HepG2 (cell line): ENCODE measurements at regions not wholly inside any gene's neighbourhood (a gene's known extent, or its start where the extent isn't known, plus 50 kb on each side); places are given as distances from the start of the nearest gene placed in this dataset.

Experiments used
- ATAC-seq: fragments of 200-7000 bp; cut with Tn5 transposase; 3 replicates; pipeline ENCODE4 v1.9.1; 2020; ENCODE audit warnings: mild to moderate bottlenecking, moderate library complexity
- BruUV-seq: library from RNA; stranded (reverse); fragments of 400-500 nt; replicated peaks from 2 replicates; lab custom pipeline; 2021; lab: Mats Ljungman, UMichigan
- CTCF ChIA-PET: fragments of 300-600 bp; formaldehyde crosslinking; extraction: SDS; loops from one replicate; lab custom pipeline; 2021; ENCODE audit warnings: low total read pairs, inconsistent platforms, low intra/inter-chr PET ratio; lab: Yijun Ruan, JAX
- POLR2A ChIA-PET: fragments of 350-600 bp; sonication (Branson Sonifier 250); formaldehyde crosslinking; loops from one replicate; lab custom pipeline; 2020; ENCODE audit warnings: antibody characterized with exemption, inconsistent platforms; lab: Yijun Ruan, JAX
- DNase-seq: peaks from one replicate; pipeline ENCODE4 v3.0.0-alpha.2; 2015; ENCODE audit warnings: low spot score
- FAIRE-seq: peaks from 3 replicates; lab custom pipeline; 2011; peaks lifted over from hg19 to GRCh38; lab: Jason Lieb, UNC
- H2AFZ ChIP-seq: one replicate; pipeline ENCODE4 v1.6.1; 2011; ENCODE audit warnings: low read length, inconsistent platforms
- H3K27ac ChIP-seq: fragments of 300-600 bp; 3 replicates; pipeline ENCODE4 v1.8.0; 2011; ENCODE audit warnings: mixed run types, mild to moderate bottlenecking, mixed read lengths, low read length, inconsistent platforms; ENCODE audit not compliant: insufficient read depth; ENCODE audit errors: extremely low read length
- H3K27me3 ChIP-seq, 2 experiments: fragments of 200-600 bp in 1 of 2; 2 replicates in 1 of 2; 3 replicates in 1 of 2; pipeline versions ENCODE4 v1.6.0 to v1.8.0; 2011; ENCODE audit warnings: low read length in 2 of 2, mild to moderate bottlenecking in 2 of 2, moderate library complexity in 2 of 2, inconsistent platforms in 1 of 2; ENCODE audit not compliant: insufficient read depth in 2 of 2, control insufficient read depth in 1 of 2
- H3K36me3 ChIP-seq, 2 experiments: fragments of 200-600 bp in 1 of 2; replicated peaks in 1 of 2; 2 replicates in 1 of 2; 3 replicates in 1 of 2; pipeline versions ENCODE4 v1.5.1 to v1.8.0; 2011; ENCODE audit warnings: low read length in 2 of 2, inconsistent platforms in 1 of 2; ENCODE audit not compliant: insufficient read depth in 2 of 2, control insufficient read depth in 1 of 2
- H3K4me1 ChIP-seq: 2 replicates; pipeline ENCODE4 v1.5.1; 2012; ENCODE audit warnings: low read length, inconsistent platforms; ENCODE audit not compliant: insufficient read depth
- H3K4me2 ChIP-seq: 2 replicates; pipeline ENCODE4 v1.6.0; 2011; ENCODE audit warnings: low read depth, low read length, inconsistent platforms
- H3K4me3 ChIP-seq, 3 experiments: fragments of 200-600 bp in 1 of 3; sonication (generic), shearing (Covaris generic) in 1 of 3; replicated peaks in 1 of 3; 2 replicates each; pipeline ENCODE4 v1.5.1; 2011 to 2016; ENCODE audit warnings: low read length in 3 of 3, inconsistent platforms in 2 of 3, low read depth in 2 of 3, mild to moderate bottlenecking in 2 of 3, control low read depth in 1 of 3, mixed read lengths in 1 of 3; ENCODE audit not compliant: insufficient read depth in 1 of 3
- H3K79me2 ChIP-seq: one replicate; pipeline ENCODE4 v1.6.1; 2011; ENCODE audit warnings: low read length, inconsistent platforms; ENCODE audit not compliant: insufficient read depth
- H3K9ac ChIP-seq: 2 replicates; pipeline ENCODE4 v1.6.0; 2011; ENCODE audit warnings: mild to moderate bottlenecking, low read depth, low read length, inconsistent platforms; ENCODE audit not compliant: insufficient read depth
- H3K9me3 ChIP-seq: 2 replicates; pipeline ENCODE4 v1.5.1; 2012; ENCODE audit warnings: mild to moderate bottlenecking, low read length
- H4K20me1 ChIP-seq: 2 replicates; pipeline ENCODE4 v1.6.0; 2011; ENCODE audit warnings: inconsistent platforms, mild to moderate bottlenecking, low read length, moderate library complexity; ENCODE audit not compliant: insufficient read depth
- ATF7 ChIP-seq, 2 experiments: fragments of 450-650 bp in 1 of 2; sonication (generic) in 1 of 2; formaldehyde crosslinking in 1 of 2; IDR thresholded peaks; 2 replicates each; pipeline versions ENCODE4 v1.4.0 to v1.6.1; 2016 to 2020; ENCODE audit warnings: antibody characterized with exemption in 1 of 2, mild to moderate bottlenecking in 1 of 2, missing genetic modification reagents in 1 of 2
- HCFC1 ChIP-seq: fragments of 150-350 bp; IDR thresholded peaks from 2 replicates; pipeline ENCODE4 v1.6.1; 2014; ENCODE audit warnings: low read depth, low read length
- HNRNPUL1 ChIP-seq: fragments of 200-400 bp; formaldehyde crosslinking; IDR thresholded peaks from 2 replicates; pipeline ENCODE4 v1.6.1; 2017; ENCODE audit warnings: low read depth, mild to moderate bottlenecking, low read length, moderate library complexity
- NFYC ChIP-seq: IDR thresholded peaks from 2 replicates; pipeline ENCODE4 v1.6.1; 2016; ENCODE audit warnings: missing genetic modification reagents, missing compliant biosample characterization
- ZBTB8A ChIP-seq: sonication (generic); formaldehyde crosslinking; IDR thresholded peaks from 2 replicates; pipeline ENCODE4 v1.4.0; 2020; ENCODE audit warnings: mild to moderate bottlenecking, low read depth, missing genetic modification reagents, borderline replicate concordance
- ZNF329 ChIP-seq: sonication (generic); formaldehyde crosslinking; IDR thresholded peaks from 2 replicates; pipeline ENCODE4 v1.9.0; 2021; ENCODE audit warnings: low read depth, mild to moderate bottlenecking, missing genetic modification reagents
- ZNF530 ChIP-seq: sonication (generic); formaldehyde crosslinking; IDR thresholded peaks from 2 replicates; pipeline ENCODE4 v1.5.0; 2020; ENCODE audit warnings: low read depth, mild to moderate bottlenecking, missing genetic modification reagents
- ZNF619 ChIP-seq: sonication (generic); formaldehyde crosslinking; IDR thresholded peaks from 2 replicates; pipeline ENCODE4 v1.4.0; 2020; ENCODE audit warnings: mild to moderate bottlenecking, missing genetic modification reagents
- ZNF644 ChIP-seq: IDR thresholded peaks from 2 replicates; pipeline ENCODE4 v1.6.1; 2016; ENCODE audit warnings: low read depth
- ZNF782 ChIP-seq: sonication (generic); formaldehyde crosslinking; IDR thresholded peaks from 2 replicates; pipeline ENCODE4 v1.4.0; 2020; ENCODE audit warnings: missing genetic modification reagents, mild to moderate bottlenecking, borderline replicate concordance
- ZSCAN22 ChIP-seq: sonication (generic); formaldehyde crosslinking; IDR thresholded peaks from 2 replicates; pipeline ENCODE4 v1.4.0; 2020; ENCODE audit warnings: mild to moderate bottlenecking, missing genetic modification reagents
- ZSCAN29 ChIP-seq: sonication (generic); formaldehyde crosslinking; conservative IDR thresholded peaks from 2 replicates; pipeline ENCODE4 v1.4.0; 2020; ENCODE audit warnings: mild to moderate bottlenecking, missing genetic modification reagents
- WGBS: methylation state at CpG from one replicate; pipeline ENCODE4 v1.1.6; 2017; ENCODE audit warnings: low lambda C conversion rate; 5-methylcytosine and 5-hydroxymethylcytosine counted together
- in situ Hi-C: cut with HindIII; loops from 2 replicates; pipeline ENCODE4 v1.10.0; 2017; ENCODE audit warnings: low pct_unique_long_range_greater_than_20kb; ENCODE audit not compliant: extremely low pct_ligation_motif_present
- intact Hi-C: fragments of 100-400 bp; cut with micrococcal nuclease; formaldehyde crosslinking; loops from one replicate; pipeline ENCODE4 v1.10.0; 2022; ENCODE audit not compliant: unreplicated experiment
- TF ChIP-seq, protein P1 (sequence below): sonication (generic); formaldehyde crosslinking; IDR thresholded peaks from 2 replicates; pipeline ENCODE4 v1.4.0; 2020; ENCODE audit warnings: missing genetic modification reagents
- TF ChIP-seq, protein P2 (sequence below): sonication (generic); formaldehyde crosslinking; IDR thresholded peaks from 2 replicates; pipeline ENCODE4 v1.8.0; 2022; ENCODE audit warnings: mild to moderate bottlenecking, missing genetic modification reagents, moderate library complexity
- TF ChIP-seq, protein P3 (sequence below): sonication (generic); IDR thresholded peaks from 2 replicates; pipeline ENCODE4 v1.6.1; 2016; ENCODE audit warnings: low read depth, borderline replicate concordance

DNA sequence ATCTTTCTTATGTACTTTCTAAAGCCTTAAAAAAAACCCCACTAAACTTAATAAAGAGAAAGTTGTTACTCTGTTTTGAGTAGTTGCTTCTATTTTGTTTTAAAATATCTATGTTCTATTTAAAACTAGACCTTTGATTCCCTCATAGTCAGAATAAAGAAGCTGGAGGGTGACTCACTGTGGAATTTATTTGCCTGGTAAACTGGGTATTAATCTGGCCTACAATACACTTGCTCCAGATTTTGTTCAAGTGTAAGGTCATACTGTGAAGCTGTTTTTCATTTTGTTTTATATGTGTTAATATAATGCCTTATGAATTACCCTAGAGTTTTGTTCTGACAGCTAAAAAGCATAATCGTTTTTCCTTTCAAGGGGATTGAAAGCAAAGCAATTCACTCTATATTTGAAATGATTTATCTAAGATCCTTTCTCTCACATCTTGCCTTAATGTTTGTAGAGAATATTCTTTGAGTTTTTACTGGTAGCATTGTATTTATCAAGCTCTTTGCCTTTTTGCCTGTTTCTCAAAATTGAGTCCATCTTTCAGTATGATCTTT lies 277.4 kb upstream of the PITX2 start:
- in situ Hi-C loops: no loop called here
- no peak overlapping the region for H3K9ac ChIP-seq
- ATAC-seq: no peak
- no peaks in the 10 kb centered on the region for H3K36me3 ChIP-seq
- ChIA-PET POLR2A (no interaction called here), CTCF (no interaction called here)
- no peaks in the 10 kb centered on the region for H4K20me1 ChIP-seq
- no peaks in the 10 kb centered on the region for H3K79me2 ChIP-seq
- TF ChIP-seq ZNF329 (CRISPR knock-in tag) (no peak), HCFC1 (no peak), ATF7 (IDR thresholded peaks at IDR 0.05) (no peak), ATF7 (CRISPR knock-in tag; IDR thresholded peaks at IDR 0.05) (no peak), ZNF644 (CRISPR knock-in tag) (no peak), ZSCAN22 (no peak), ZNF782 (CRISPR knock-in tag) (no peak), ZSCAN29 (no peak), ZNF619 (CRISPR knock-in tag) (no peak), HNRNPUL1 (no peak), ZBTB8A (CRISPR knock-in tag) (no peak), ZNF530 (CRISPR knock-in tag) (no peak), NFYC (CRISPR knock-in tag) (no peak)
- TF ChIP-seq, protein P1, sequence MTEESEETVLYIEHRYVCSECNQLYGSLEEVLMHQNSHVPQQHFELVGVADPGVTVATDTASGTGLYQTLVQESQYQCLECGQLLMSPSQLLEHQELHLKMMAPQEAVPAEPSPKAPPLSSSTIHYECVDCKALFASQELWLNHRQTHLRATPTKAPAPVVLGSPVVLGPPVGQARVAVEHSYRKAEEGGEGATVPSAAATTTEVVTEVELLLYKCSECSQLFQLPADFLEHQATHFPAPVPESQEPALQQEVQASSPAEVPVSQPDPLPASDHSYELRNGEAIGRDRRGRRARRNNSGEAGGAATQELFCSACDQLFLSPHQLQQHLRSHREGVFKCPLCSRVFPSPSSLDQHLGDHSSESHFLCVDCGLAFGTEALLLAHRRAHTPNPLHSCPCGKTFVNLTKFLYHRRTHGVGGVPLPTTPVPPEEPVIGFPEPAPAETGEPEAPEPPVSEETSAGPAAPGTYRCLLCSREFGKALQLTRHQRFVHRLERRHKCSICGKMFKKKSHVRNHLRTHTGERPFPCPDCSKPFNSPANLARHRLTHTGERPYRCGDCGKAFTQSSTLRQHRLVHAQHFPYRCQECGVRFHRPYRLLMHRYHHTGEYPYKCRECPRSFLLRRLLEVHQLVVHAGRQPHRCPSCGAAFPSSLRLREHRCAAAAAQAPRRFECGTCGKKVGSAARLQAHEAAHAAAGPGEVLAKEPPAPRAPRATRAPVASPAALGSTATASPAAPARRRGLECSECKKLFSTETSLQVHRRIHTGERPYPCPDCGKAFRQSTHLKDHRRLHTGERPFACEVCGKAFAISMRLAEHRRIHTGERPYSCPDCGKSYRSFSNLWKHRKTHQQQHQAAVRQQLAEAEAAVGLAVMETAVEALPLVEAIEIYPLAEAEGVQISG (CRISPR knock-in tag): no peak
- TF ChIP-seq, protein P2, sequence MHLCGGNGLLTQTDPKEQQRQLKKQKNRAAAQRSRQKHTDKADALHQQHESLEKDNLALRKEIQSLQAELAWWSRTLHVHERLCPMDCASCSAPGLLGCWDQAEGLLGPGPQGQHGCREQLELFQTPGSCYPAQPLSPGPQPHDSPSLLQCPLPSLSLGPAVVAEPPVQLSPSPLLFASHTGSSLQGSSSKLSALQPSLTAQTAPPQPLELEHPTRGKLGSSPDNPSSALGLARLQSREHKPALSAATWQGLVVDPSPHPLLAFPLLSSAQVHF: no peak
- TF ChIP-seq, protein P3, sequence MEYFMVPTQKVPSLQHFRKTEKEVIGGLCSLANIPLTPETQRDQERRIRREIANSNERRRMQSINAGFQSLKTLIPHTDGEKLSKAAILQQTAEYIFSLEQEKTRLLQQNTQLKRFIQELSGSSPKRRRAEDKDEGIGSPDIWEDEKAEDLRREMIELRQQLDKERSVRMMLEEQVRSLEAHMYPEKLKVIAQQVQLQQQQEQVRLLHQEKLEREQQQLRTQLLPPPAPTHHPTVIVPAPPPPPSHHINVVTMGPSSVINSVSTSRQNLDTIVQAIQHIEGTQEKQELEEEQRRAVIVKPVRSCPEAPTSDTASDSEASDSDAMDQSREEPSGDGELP: no peak
- no peak overlapping the region for H3K27ac ChIP-seq
- H3K4me1 ChIP-seq: no peaks in the 10 kb centered on the region
- intact Hi-C loops: no loop called here
- DNase-seq: no peak
- 0% methylated on average over 1 of the region's 1 CpG for WGBS
- no peaks in the 10 kb centered on the region for H3K27me3 ChIP-seq
- no peak for FAIRE-seq
- no peak overlapping the region for H3K4me3 ChIP-seq
- no TSS peak for BruUV-seq
- no peak overlapping the region for H3K4me2 ChIP-seq
- no peaks in the 10 kb centered on the region for H3K9me3 ChIP-seq
- H2AFZ ChIP-seq: no peak overlapping the region
